GM18498 (cell line): ENCODE measurements at regions not wholly inside any gene's neighbourhood (a gene's known extent, or its start where the extent isn't known, plus 50 kb on each side); places are given as distances from the start of the nearest gene placed in this dataset.
"Not testable (repeated sequence)": the region's sequence is repeated elsewhere in the genome, so short reads cannot be mapped to it uniquely, and the experiment has no call there.

Experiments
- ATAC-seq: cut with Tn5 transposase; IDR thresholded peaks from one replicate; pipeline ENCODE4 v1.9.1; 2021; ENCODE audit warnings: mild to moderate bottlenecking, moderate library complexity; ENCODE audit not compliant: unreplicated experiment

- ATAC-seq: no peak
These were observed 228.4 kb upstream of the RSPO3 start for GRCh38 chr6:126890055-126890454.

GRCh38 chr6:126891158-126891557 is 227.3 kb upstream of the RSPO3 start:
- ATAC-seq: no peak

- ATAC-seq: not testable (repeated sequence)
These were observed 225.6 kb upstream of the RSPO3 start for GRCh38 chr6:126892869-126893268.

- no peak for ATAC-seq
These were observed 220.7 kb upstream of the RSPO3 start for GRCh38 chr6:126897758-126898157.

GRCh38 chr6:126904176-126904575 is 214.3 kb upstream of the RSPO3 start:
- no peak for ATAC-seq

GRCh38 chr6:126905917-126906316 is 212.6 kb upstream of the RSPO3 start:
- ATAC-seq: no peak

- no peak for ATAC-seq
These were observed 211.2 kb upstream of the RSPO3 start for GRCh38 chr6:126907312-126907711.

- ATAC-seq: no peak
These were observed 210.5 kb upstream of the RSPO3 start for GRCh38 chr6:126907996-126908395.

- ATAC-seq: no peak
These were observed 209.0 kb upstream of the RSPO3 start for GRCh38 chr6:126909493-126909892.

GRCh38 chr6:126913651-126914050 is 204.8 kb upstream of the RSPO3 start:
- ATAC-seq: no peak

- ATAC-seq: no peak
These were observed 204.3 kb upstream of the RSPO3 start for GRCh38 chr6:126914172-126914571.

- no peak for ATAC-seq
These were observed 203.7 kb upstream of the RSPO3 start for GRCh38 chr6:126914801-126915200.

- no peak for ATAC-seq
These were observed 198.5 kb upstream of the RSPO3 start for GRCh38 chr6:126919947-126920346.

GRCh38 chr6:126923807-126924206 is 194.7 kb upstream of the RSPO3 start:
- ATAC-seq: no peak

GRCh38 chr6:126926926-126927325 is 191.5 kb upstream of the RSPO3 start:
- ATAC-seq: no peak

- no peak for ATAC-seq
These were observed 190.6 kb upstream of the RSPO3 start for GRCh38 chr6:126927841-126928240.

GRCh38 chr6:126937426-126937825 is 181.0 kb upstream of the RSPO3 start:
- no peak for ATAC-seq

GRCh38 chr6:126939784-126940183 is 178.7 kb upstream of the RSPO3 start:
- no peak for ATAC-seq

GRCh38 chr6:126941751-126942150 is 176.7 kb upstream of the RSPO3 start:
- no peak for ATAC-seq

GRCh38 chr6:126944512-126944911 is 174.0 kb upstream of the RSPO3 start:
- no peak for ATAC-seq

- no peak for ATAC-seq
These were observed 173.3 kb upstream of the RSPO3 start for GRCh38 chr6:126945150-126945685.

- ATAC-seq: no peak
These were observed 172.6 kb upstream of the RSPO3 start for GRCh38 chr6:126945812-126946360.

- ATAC-seq: no peak
These were observed 171.4 kb upstream of the RSPO3 start for GRCh38 chr6:126947070-126947469.
